ENCODE measurements at regions not wholly inside any gene's neighbourhood (a gene's known extent, or its start where the extent isn't known, plus 50 kb on each side); places are given as distances from the start of the nearest gene placed in this dataset.

GRCh38 chr2:220531216-220531615, 903.8 kb downstream of the SLC4A3 start:
- in situ Hi-C loops (cut with HindIII; ENCODE audit: low sequenced_read_pairs), result no loop called here
- DNase-seq (ENCODE audit: low read depth), result no peak
- no peak for TF ChIP-seq CTCF (IDR thresholded peaks at IDR 0.05; ENCODE audit: low read depth, low read length, missing control alignments)
- no peak overlapping the region for H3K4me3 ChIP-seq (ENCODE audit: low read depth, low read length)

- no peak for DNase-seq (ENCODE audit: low read depth)
- TF ChIP-seq CTCF (IDR thresholded peaks at IDR 0.05; ENCODE audit: low read depth, low read length, missing control alignments), result peak; percentile 33
- in situ Hi-C loops (cut with HindIII; ENCODE audit: low sequenced_read_pairs), result no loop called here
- H3K4me3 ChIP-seq (ENCODE audit: low read depth, low read length), result no peak overlapping the region
Observed at GRCh38 chr2:220533485-220533884, 906.1 kb downstream of the SLC4A3 start.

- DNase-seq (ENCODE audit: low read depth), result no peak
- in situ Hi-C loops (cut with HindIII; ENCODE audit: low sequenced_read_pairs), result no loop called here
- no peak for TF ChIP-seq CTCF (IDR thresholded peaks at IDR 0.05; ENCODE audit: low read depth, low read length, missing control alignments)
- H3K4me3 ChIP-seq (ENCODE audit: low read depth, low read length), result no peak overlapping the region
Observed at GRCh38 chr2:220539481-220539880, 912.1 kb downstream of the SLC4A3 start.

- no peak for DNase-seq (ENCODE audit: low read depth)
- in situ Hi-C loops (cut with HindIII; ENCODE audit: low sequenced_read_pairs), result no loop called here
- H3K4me3 ChIP-seq (ENCODE audit: low read depth, low read length), result no peak overlapping the region
- TF ChIP-seq CTCF (IDR thresholded peaks at IDR 0.05; ENCODE audit: low read depth, low read length, missing control alignments), result no peak
Observed at GRCh38 chr2:220544049-220544448, 916.6 kb downstream of the SLC4A3 start.

GRCh38 chr2:220550995-220551700, 923.7 kb downstream of the SLC4A3 start:
- DNase-seq (ENCODE audit: low read depth), result no peak
- in situ Hi-C loops (cut with HindIII; ENCODE audit: low sequenced_read_pairs), result no loop called here
- H3K4me3 ChIP-seq (ENCODE audit: low read depth, low read length), result no peak overlapping the region
- TF ChIP-seq CTCF (IDR thresholded peaks at IDR 0.05; ENCODE audit: low read depth, low read length, missing control alignments), result no peak

- in situ Hi-C loops (cut with HindIII; ENCODE audit: low sequenced_read_pairs), result no loop called here
- DNase-seq (ENCODE audit: low read depth), result no peak
Observed at GRCh38 chr2:220552790-220553535, 925.5 kb downstream of the SLC4A3 start.

More at GRCh38 chr2:220552790-220553535, 925.5 kb downstream of the SLC4A3 start:
- no peak for TF ChIP-seq CTCF (IDR thresholded peaks at IDR 0.05; ENCODE audit: low read depth, low read length, missing control alignments)
- no peak overlapping the region for H3K4me3 ChIP-seq (ENCODE audit: low read depth, low read length)

Measured in astrocyte of the cerebellum (primary cell).